Activated naive CD8-positive, alpha-beta T cell treated with anti-CD3 and anti-CD28 coated beads, Interleukin-2, amount 50 U/mL, for 16 hours (primary cell): ENCODE measurements at regions not wholly inside any gene's neighbourhood (a gene's known extent, or its start where the extent isn't known, plus 50 kb on each side); places are given as distances from the start of the nearest gene placed in this dataset.
"Not testable (repeated sequence)": the region's sequence is repeated elsewhere in the genome, so short reads cannot be mapped to it uniquely, and the experiment has no call there.

ENCODE experiments used
- DNase-seq: peaks from one replicate; pipeline ENCODE4 v3.0.0-alpha.2; 2020; ENCODE audit warnings: low read depth, low spot score

DNA sequence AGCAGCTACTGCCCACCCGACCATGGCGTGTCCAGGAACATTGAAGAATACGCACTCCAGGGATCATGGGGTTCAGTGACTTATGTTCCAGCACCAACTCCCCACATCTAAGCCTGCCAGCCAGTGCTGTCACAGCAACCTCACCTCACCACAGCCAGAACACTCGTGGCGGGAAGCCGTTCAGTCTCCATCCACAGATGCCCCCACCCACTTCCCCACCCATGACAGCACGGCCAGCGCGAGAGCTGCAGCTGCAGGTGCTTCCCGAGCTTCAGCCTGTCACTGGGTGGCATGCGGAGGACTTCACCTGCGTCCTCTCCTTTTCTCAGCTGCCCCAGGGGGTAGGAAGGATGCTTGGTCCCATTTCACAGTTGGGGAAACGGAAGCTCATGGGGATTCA, 50.3 kb downstream of the RBFOX3 start:
- DNase-seq = no peak

GRCh38 chr17:79559111-79559887, 51.6 kb downstream of the RBFOX3 start:
- no peak for DNase-seq

GRCh38 chr17:79558091-79558900, 52.6 kb downstream of the RBFOX3 start:
- no peak for DNase-seq

DNA sequence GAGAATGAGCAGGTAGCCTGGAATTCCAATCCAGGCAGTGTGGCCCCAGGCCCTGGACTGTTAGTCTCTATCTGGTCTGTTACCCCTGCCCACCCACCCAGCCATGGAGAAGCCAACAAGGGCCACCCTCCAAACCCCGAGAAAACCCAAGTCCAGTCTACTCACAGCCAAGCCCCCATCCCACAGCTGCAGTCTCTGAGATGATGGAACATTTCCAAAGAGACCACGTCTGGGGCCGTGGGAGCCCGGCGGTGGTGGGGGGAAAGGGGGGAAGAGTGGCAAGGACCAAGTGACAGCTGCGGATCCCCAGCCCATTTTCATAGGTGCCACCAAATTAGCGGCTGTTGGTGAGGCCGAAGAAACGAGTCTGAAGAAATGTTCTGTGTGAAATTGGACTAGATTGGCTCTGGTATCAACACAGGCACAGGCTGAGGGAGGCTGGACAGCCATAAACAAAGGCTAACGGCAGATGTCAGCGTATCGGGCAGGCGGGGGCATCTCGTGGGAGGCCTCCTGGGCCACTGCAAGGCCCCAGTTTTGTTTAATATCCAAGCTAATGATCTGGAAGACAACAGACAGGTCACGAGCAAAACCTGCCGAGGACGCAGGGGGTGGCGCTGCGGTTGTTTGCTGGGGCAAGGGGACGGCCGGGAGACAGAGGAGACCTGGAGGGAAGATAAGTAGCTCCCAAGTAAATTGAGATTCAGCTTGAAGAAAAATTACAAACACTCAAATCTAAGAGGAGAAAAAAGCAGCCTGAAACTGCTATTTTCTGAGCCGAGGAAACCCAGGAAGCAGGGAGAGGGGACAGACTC, 53.4 kb downstream of the RBFOX3 start:
- no peak for DNase-seq

- no peak for DNase-seq
These were observed 54.6 kb downstream of the RBFOX3 start for GRCh38 chr17:79556271-79556670.

DNA sequence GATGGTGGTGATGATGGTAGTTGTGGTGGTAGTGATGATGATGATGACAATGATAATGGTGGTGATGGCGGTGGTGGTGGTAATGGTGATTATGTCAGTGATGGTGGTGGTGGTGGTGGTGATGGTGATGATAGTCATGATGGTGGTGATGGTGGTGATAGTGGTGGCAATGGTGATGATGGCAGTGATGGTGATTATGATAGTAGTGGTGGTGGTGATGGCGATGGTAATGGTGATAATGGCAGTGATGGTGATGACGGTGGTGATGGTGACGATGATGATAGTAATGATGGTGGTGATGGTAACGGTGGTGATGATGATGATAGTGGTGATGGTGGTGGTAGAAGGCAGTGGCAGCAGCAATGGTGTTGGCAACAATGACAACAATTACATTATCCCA, 55.3 kb downstream of the RBFOX3 start:
- no peak for DNase-seq

DNA sequence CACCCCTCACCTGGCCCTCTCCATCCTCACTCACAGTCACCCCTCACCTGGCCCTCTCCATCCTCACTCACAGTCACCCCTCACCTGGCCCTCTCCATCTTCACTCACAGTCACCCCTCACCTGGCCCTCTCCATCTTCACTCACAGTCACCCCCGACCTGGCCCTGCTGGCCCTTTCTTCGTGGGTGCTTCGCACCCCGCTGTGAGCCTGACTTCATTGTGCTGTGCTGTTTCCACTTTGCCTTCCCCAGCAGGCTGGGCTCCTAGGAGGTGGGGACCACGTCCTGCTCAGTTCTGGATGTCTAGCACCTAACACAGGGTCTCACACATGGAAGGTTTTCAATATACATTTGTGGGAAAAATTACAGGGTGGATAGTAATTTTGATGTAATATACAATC, 56.5 kb downstream of the RBFOX3 start:
- not testable (repeated sequence) for DNase-seq

- DNase-seq = no peak
These were observed 58.0 kb downstream of the RBFOX3 start for GRCh38 chr17:79552824-79553223.

DNA sequence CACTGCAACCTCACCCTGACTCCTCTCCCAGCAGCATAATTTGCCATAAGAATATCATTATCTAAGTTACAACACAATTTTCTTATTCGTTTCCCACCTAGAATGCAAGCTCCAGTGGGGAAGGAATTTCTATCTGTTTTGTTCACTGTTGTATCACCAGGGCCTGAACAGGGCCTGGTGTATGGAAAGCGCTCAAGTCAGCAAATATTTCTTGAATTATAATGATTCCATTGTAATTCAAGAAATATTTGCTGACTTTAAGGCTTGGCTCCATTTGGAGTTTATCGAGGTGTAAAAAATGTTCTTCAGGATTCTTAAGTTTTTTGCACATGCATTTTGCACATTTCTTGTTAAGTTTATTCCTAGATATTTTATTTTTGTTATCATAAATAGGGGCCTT, 58.4 kb downstream of the RBFOX3 start:
- DNase-seq = no peak

- DNase-seq = no peak
These were observed 61.5 kb downstream of the RBFOX3 start for GRCh38 chr17:79549141-79549915.

- DNase-seq = no peak
These were observed 62.7 kb downstream of the RBFOX3 start for GRCh38 chr17:79548116-79548515.

- no peak for DNase-seq
These were observed 63.3 kb downstream of the RBFOX3 start for GRCh38 chr17:79547586-79547985.

GRCh38 chr17:79547171-79547570, 63.7 kb downstream of the RBFOX3 start:
- not testable (repeated sequence) for DNase-seq

DNA sequence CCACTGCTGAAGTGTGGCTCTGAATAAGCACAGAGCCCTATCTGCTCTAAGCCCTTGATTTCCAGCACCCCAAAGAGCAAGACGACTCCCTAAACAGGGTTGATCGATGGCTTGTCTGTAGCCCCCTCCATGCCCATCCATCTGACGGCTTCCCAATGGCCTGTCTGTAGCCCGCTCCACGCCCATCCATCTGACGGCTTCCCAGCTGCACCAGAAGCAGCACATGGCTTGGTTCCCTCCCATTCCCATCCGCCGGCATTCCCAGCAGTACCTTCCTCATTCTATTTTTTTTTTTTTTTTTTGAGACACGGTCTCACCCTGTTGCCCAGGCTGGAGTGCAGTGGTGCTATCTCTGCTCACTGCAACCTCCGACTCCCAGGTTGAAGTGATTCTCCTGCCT, 64.5 kb downstream of the RBFOX3 start:
- DNase-seq = no peak

DNA sequence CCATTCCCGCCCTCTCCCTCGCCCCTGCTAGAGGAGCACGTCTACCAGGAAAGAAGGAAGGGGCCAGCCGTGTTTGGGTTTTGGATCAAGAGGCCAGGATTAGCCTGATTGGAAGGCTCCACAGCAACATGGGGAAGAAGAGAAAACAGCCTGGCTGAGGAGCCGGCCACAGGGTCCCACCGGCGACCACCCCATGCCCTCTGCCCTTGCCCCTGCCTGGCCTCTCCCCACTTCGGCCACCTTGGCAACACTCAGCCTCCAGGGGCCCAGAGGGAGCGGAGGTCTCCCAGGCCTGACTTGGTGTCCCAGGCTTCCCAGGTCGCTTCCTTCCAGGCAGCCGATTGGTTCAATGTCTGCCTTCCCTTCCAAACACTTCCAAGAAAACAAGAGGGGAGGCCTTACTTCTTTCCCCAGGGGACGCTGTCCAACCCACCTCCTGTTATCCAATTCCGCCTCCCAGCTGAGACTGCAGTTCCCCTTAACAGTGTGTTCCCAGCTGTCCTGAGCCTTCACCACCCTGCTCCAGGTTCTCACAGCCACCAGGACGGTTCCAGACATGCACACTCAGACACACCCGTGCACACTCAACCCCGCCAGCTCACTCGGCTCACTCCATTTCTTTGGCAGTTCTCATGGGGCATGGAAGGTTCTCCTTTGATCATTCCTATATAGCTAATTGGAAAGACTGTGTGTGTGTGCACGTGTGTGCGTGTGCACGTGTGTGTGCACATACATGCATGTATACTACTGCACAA, 65.4 kb downstream of the RBFOX3 start:
- DNase-seq = no peak

DNA sequence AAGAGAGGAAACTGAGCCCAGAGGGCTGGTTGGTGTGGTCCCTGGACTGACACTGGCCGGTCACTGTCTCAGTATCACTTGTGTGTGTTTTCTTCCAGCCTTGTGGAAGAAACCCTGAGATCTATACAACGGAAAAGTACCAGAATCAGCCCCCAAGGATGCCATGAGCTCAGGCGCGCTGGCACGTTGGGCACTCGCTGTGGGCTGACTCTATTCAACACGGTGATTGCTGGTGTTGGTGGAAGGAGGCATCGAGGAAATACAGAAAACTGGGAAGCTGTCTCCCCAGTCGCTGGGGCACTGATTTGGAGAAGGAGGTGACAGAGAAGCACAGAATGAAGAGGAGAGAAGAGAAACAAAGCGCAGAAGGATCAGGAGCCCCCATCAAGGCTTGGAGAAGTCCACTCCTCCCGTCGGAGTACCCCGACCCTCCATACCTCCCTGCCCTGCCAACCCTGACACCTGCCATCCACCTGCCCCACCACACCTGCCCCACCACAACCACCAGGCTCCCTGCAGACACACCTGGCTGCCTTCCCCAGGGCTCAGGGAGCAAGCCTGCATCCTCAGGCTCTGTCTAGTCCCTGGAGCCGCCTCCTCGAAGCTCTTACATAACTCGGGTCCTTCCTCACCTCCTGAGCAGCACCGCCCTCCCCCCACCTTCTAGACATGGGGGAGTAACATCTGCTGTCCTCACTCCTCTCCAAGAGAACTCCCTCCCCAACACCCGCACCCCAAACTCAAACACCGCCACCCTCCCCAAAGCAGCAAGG, 66.5 kb downstream of the RBFOX3 start:
- no peak for DNase-seq

- no peak for DNase-seq
These were observed 67.3 kb downstream of the RBFOX3 start for GRCh38 chr17:79543531-79543930.

GRCh38 chr17:79542718-79543117, 68.1 kb downstream of the RBFOX3 start:
- DNase-seq = no peak

- no peak for DNase-seq
These were observed 69.6 kb downstream of the RBFOX3 start for GRCh38 chr17:79541056-79541850.
